Osteocyte (in vitro differentiated cells): ENCODE measurements at regions not wholly inside any gene's neighbourhood (a gene's known extent, or its start where the extent isn't known, plus 50 kb on each side); places are given as distances from the start of the nearest gene placed in this dataset.

ENCODE experiments used
- DNase-seq: peaks from one replicate; pipeline ENCODE4 v3.0.0; 2021; ENCODE audit warnings: mixed read lengths; ENCODE audit not compliant: unreplicated experiment; ENCODE audit errors: extremely low spot score
- H3K27ac Mint-ChIP-seq: one replicate; pipeline ENCODE4 v1.8.0; 2021; ENCODE audit warnings: mild to moderate bottlenecking, mixed read lengths; ENCODE audit not compliant: unreplicated experiment
- H3K27me3 Mint-ChIP-seq: one replicate; pipeline ENCODE4 v1.8.0; 2021; ENCODE audit warnings: mixed read lengths; ENCODE audit not compliant: unreplicated experiment
- H3K36me3 Mint-ChIP-seq: one replicate; pipeline ENCODE4 v1.8.0; 2021; ENCODE audit warnings: mixed read lengths; ENCODE audit not compliant: unreplicated experiment
- H3K4me1 Mint-ChIP-seq: one replicate; pipeline ENCODE4 v1.8.0; 2021; ENCODE audit warnings: mixed read lengths; ENCODE audit not compliant: unreplicated experiment
- H3K4me3 Mint-ChIP-seq: one replicate; pipeline ENCODE4 v1.8.0; 2021; ENCODE audit warnings: mild to moderate bottlenecking, moderate library complexity, mixed read lengths; ENCODE audit not compliant: unreplicated experiment
- H3K9me3 Mint-ChIP-seq: one replicate; pipeline ENCODE4 v1.8.0; 2021; ENCODE audit warnings: mixed read lengths; ENCODE audit not compliant: unreplicated experiment
- CTCF ChIP-seq: fragments of 200-600 bp; sonication (generic); IDR thresholded peaks from 2 replicates; pipeline ENCODE4 v1.5.0; 2021; ENCODE audit warnings: antibody characterized with exemption, mild to moderate bottlenecking, moderate library complexity

- Mint-ChIP-seq H3K4me1 (no peaks in the 10 kb centered on the region), H3K9me3 (no peaks in the 10 kb centered on the region), H3K4me3 (no peak overlapping the region), H3K27ac (no peak overlapping the region), H3K27me3 (no peaks in the 10 kb centered on the region), H3K36me3 (no peaks in the 10 kb centered on the region)
- TF ChIP-seq CTCF, result no peak
- DNase-seq, result no peak
Observed at GRCh38 chr18:8960740-8961657, 141.5 kb upstream of the NDUFV2 start.

- H3K4me1 Mint-ChIP-seq, result no peaks in the 10 kb centered on the region
- TF ChIP-seq CTCF, result no peak
- H3K27ac Mint-ChIP-seq, result no peak overlapping the region
- H3K4me3 Mint-ChIP-seq, result no peak overlapping the region
- H3K9me3 Mint-ChIP-seq, result no peaks in the 10 kb centered on the region
- no peak for DNase-seq
- H3K36me3 Mint-ChIP-seq, result no peaks in the 10 kb centered on the region
- H3K27me3 Mint-ChIP-seq, result no peaks in the 10 kb centered on the region
Observed at GRCh38 chr18:8962192-8962779, 140.2 kb upstream of the NDUFV2 start.

GRCh38 chr18:8962855-8963635 is 139.5 kb upstream of the NDUFV2 start:
- Mint-ChIP-seq H3K27ac (no peak overlapping the region), H3K27me3 (no peaks in the 10 kb centered on the region), H3K9me3 (no peaks in the 10 kb centered on the region), H3K4me1 (no peaks in the 10 kb centered on the region), H3K4me3 (no peak overlapping the region), H3K36me3 (no peaks in the 10 kb centered on the region)
- DNase-seq, result no peak
- no peak for TF ChIP-seq CTCF

GRCh38 chr18:8963876-8964275 is 138.6 kb upstream of the NDUFV2 start:
- Mint-ChIP-seq H3K36me3 (no peaks in the 10 kb centered on the region), H3K4me3 (no peak overlapping the region), H3K4me1 (no peaks in the 10 kb centered on the region), H3K27me3 (no peaks in the 10 kb centered on the region), H3K27ac (no peak overlapping the region), H3K9me3 (no peaks in the 10 kb centered on the region)
- no peak for TF ChIP-seq CTCF
- no peak for DNase-seq

GRCh38 chr18:8965398-8965797 is 137.1 kb upstream of the NDUFV2 start:
- Mint-ChIP-seq H3K4me3 (no peak overlapping the region), H3K27me3 (no peaks in the 10 kb centered on the region), H3K9me3 (no peaks in the 10 kb centered on the region), H3K27ac (no peak overlapping the region), H3K36me3 (no peaks in the 10 kb centered on the region), H3K4me1 (peaks cover 1% of the 10 kb centered on the region)
- no peak for DNase-seq
- TF ChIP-seq CTCF, result no peak
